Hepatocyte (in vitro differentiated cells): ENCODE measurements at regions not wholly inside any gene's neighbourhood (a gene's known extent, or its start where the extent isn't known, plus 50 kb on each side); places are given as distances from the start of the nearest gene placed in this dataset.

Experiments used
- DNase-seq: peaks from one replicate; pipeline ENCODE4 v3.0.0-alpha.2; 2016; ENCODE audit warnings: low spot score
- H2AFZ ChIP-seq: fragments of 200-600 bp; sonication (generic); 2 replicates; pipeline ENCODE4 v1.6.0; 2016; ENCODE audit warnings: antibody characterized with exemption, mild to moderate bottlenecking
- H3K27ac ChIP-seq: fragments of 200-600 bp; sonication (generic); 2 replicates; pipeline ENCODE4 v1.5.1; 2016; ENCODE audit warnings: mild to moderate bottlenecking
- H3K27me3 ChIP-seq: fragments of 200-600 bp; sonication (generic); 2 replicates; pipeline ENCODE4 v1.6.1; 2016
- H3K36me3 ChIP-seq: fragments of 200-600 bp; sonication (generic); replicated peaks from 2 replicates; pipeline ENCODE4 v1.5.1; 2016; ENCODE audit warnings: low read depth; ENCODE audit not compliant: insufficient read depth
- H3K4me1 ChIP-seq: fragments of 200-600 bp; sonication (generic); 2 replicates; pipeline ENCODE4 v1.5.1; 2016; ENCODE audit warnings: mild to moderate bottlenecking, moderate library complexity; ENCODE audit not compliant: insufficient read depth
- H3K4me2 ChIP-seq: fragments of 200-600 bp; sonication (generic); 2 replicates; pipeline ENCODE4 v1.6.0; 2016
- H3K4me3 ChIP-seq: fragments of 200-600 bp; sonication (generic); 2 replicates; pipeline ENCODE4 v1.5.1; 2016; ENCODE audit warnings: mild to moderate bottlenecking
- H3K79me2 ChIP-seq: fragments of 200-600 bp; sonication (generic); 2 replicates; pipeline ENCODE4 v1.6.0; 2017; ENCODE audit warnings: mild to moderate bottlenecking
- H3K9me2 ChIP-seq: fragments of 200-600 bp; sonication (generic); replicated peaks from 2 replicates; pipeline ENCODE4 v1.6.0; 2017; ENCODE audit warnings: mild to moderate bottlenecking; ENCODE audit not compliant: insufficient read depth
- H3K9me3 ChIP-seq: fragments of 200-600 bp; sonication (generic); 2 replicates; pipeline ENCODE4 v1.5.1; 2016; ENCODE audit warnings: low read depth, mild to moderate bottlenecking
- H4K20me1 ChIP-seq: fragments of 200-600 bp; sonication (generic); 2 replicates; pipeline ENCODE4 v1.6.0; 2016; ENCODE audit warnings: mild to moderate bottlenecking; ENCODE audit not compliant: insufficient read depth, poor library complexity, severe bottlenecking
- CTCF ChIP-seq: fragments of 200-600 bp; sonication (generic); IDR thresholded peaks from 2 replicates; pipeline ENCODE4 v1.5.1; 2016; ENCODE audit warnings: antibody characterized with exemption, mild to moderate bottlenecking; ENCODE audit not compliant: poor library complexity
- EZH2 ChIP-seq: fragments of 200-600 bp; sonication (generic); IDR thresholded peaks from 2 replicates; pipeline ENCODE4 v1.6.1; 2016; ENCODE audit warnings: antibody characterized with exemption, mild to moderate bottlenecking, borderline replicate concordance
- EZH2phosphoT487 ChIP-seq: fragments of 200-600 bp; sonication (generic); IDR thresholded peaks from one replicate; pipeline ENCODE4 v1.6.1; 2018; ENCODE audit warnings: antibody characterized with exemption, mild to moderate bottlenecking, low read depth, moderate library complexity; ENCODE audit not compliant: unreplicated experiment, severe bottlenecking
- WGBS: methylation state at CpG from one replicate; pipeline ENCODE4 v1.1.6; 2016; ENCODE audit warnings: low lambda C conversion rate; ENCODE audit errors: missing lambda C conversion rate; 5-methylcytosine and 5-hydroxymethylcytosine counted together

- Histone ChIP-seq H3K79me2 (no peaks in the 10 kb centered on the region), H3K4me2 (no peak overlapping the region), H4K20me1 (no peaks in the 10 kb centered on the region), H3K4me3 (no peak overlapping the region), H3K9me2 (no peaks in the 10 kb centered on the region), H3K36me3 (no peaks in the 10 kb centered on the region), H3K27me3 (no peaks in the 10 kb centered on the region), H3K9me3 (no peaks in the 10 kb centered on the region), H3K27ac (no peak overlapping the region), H2AFZ (no peak overlapping the region), H3K4me1 (peaks cover 7% of the 10 kb centered on the region)
- 80% methylated on average over 7 of the region's 7 CpGs for WGBS
- no peak for DNase-seq
- TF ChIP-seq EZH2 = no peak
- no peak for TF ChIP-seq CTCF
- no peak for TF ChIP-seq EZH2phosphoT487
Measured at GRCh38 chr12:68422956-68423574, 90.9 kb upstream of the MDM1 start.

GRCh38 chr12:68425998-68426397 lies 93.8 kb upstream of the MDM1 start:
- Histone ChIP-seq H3K9me3 (no peaks in the 10 kb centered on the region), H3K4me2 (no peak overlapping the region), H3K4me3 (no peak overlapping the region), H2AFZ (no peak overlapping the region), H3K27me3 (no peaks in the 10 kb centered on the region), H3K79me2 (no peaks in the 10 kb centered on the region), H3K4me1 (peaks cover 6% of the 10 kb centered on the region), H4K20me1 (no peaks in the 10 kb centered on the region), H3K27ac (no peak overlapping the region), H3K36me3 (no peaks in the 10 kb centered on the region), H3K9me2 (no peaks in the 10 kb centered on the region)
- no peak for TF ChIP-seq EZH2
- TF ChIP-seq CTCF = no peak
- TF ChIP-seq EZH2phosphoT487 = no peak
- WGBS = 81% methylated on average over 2 of the region's 2 CpGs
- no peak for DNase-seq

GRCh38 chr12:68428211-68428610 lies 96.0 kb upstream of the MDM1 start:
- no peak for TF ChIP-seq CTCF
- TF ChIP-seq EZH2phosphoT487 = no peak
- no peak for TF ChIP-seq EZH2
- H3K4me2 ChIP-seq = peak overlapping the region; percentile 11
- peak overlapping the region; percentile 57 for H3K27ac ChIP-seq
- H2AFZ ChIP-seq = no peak overlapping the region
- H3K4me1 ChIP-seq = peaks cover 6% of the 10 kb centered on the region
- no peaks in the 10 kb centered on the region for H3K36me3 ChIP-seq
- H4K20me1 ChIP-seq = no peaks in the 10 kb centered on the region
- no peaks in the 10 kb centered on the region for H3K27me3 ChIP-seq
- H3K79me2 ChIP-seq = no peaks in the 10 kb centered on the region
- H3K9me3 ChIP-seq = no peaks in the 10 kb centered on the region
- H3K4me3 ChIP-seq = no peak overlapping the region
- H3K9me2 ChIP-seq = no peaks in the 10 kb centered on the region
- WGBS = 83% methylated on average over 4 of the region's 4 CpGs
- no peak for DNase-seq
